ENCODE measurements at regions not wholly inside any gene's neighbourhood (a gene's known extent, or its start where the extent isn't known, plus 50 kb on each side); places are given as distances from the start of the nearest gene placed in this dataset.

GRCh38 chr6:48961781-48962415 lies 501.2 kb downstream of the MMUT start:
- H3K27ac ChIP-seq (replicated peaks) = no peak overlapping the region
- no peak for DNase-seq (ENCODE audit: low read depth in 1 of 2, low spot score in 1 of 2)
- TF ChIP-seq POLR2AphosphoS5 (IDR thresholded peaks at IDR 0.05; ENCODE audit: low read depth) (no peak), SPI1 (IDR thresholded peaks at IDR 0.05; ENCODE audit: borderline replicate concordance, low read depth) (no peak), GABPA (IDR thresholded peaks at IDR 0.05; ENCODE audit: low read depth) (no peak)
- TF ChIP-seq, protein P1, sequence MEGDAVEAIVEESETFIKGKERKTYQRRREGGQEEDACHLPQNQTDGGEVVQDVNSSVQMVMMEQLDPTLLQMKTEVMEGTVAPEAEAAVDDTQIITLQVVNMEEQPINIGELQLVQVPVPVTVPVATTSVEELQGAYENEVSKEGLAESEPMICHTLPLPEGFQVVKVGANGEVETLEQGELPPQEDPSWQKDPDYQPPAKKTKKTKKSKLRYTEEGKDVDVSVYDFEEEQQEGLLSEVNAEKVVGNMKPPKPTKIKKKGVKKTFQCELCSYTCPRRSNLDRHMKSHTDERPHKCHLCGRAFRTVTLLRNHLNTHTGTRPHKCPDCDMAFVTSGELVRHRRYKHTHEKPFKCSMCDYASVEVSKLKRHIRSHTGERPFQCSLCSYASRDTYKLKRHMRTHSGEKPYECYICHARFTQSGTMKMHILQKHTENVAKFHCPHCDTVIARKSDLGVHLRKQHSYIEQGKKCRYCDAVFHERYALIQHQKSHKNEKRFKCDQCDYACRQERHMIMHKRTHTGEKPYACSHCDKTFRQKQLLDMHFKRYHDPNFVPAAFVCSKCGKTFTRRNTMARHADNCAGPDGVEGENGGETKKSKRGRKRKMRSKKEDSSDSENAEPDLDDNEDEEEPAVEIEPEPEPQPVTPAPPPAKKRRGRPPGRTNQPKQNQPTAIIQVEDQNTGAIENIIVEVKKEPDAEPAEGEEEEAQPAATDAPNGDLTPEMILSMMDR (IDR thresholded peaks at IDR 0.05; ENCODE audit: insufficient read depth, low read length) = no peak
- no peaks in the 10 kb centered on the region for H3K27me3 ChIP-seq (ENCODE audit: insufficient read depth, poor library complexity, severe bottlenecking)
- no peak overlapping the region for H3K4me3 ChIP-seq (replicated peaks; ENCODE audit: insufficient read depth, low read length)

GRCh38 chr6:48959251-48960060 lies 503.6 kb downstream of the MMUT start:
- no peaks in the 10 kb centered on the region for H3K27me3 ChIP-seq (ENCODE audit: insufficient read depth, poor library complexity, severe bottlenecking)
- TF ChIP-seq GABPA (IDR thresholded peaks at IDR 0.05; ENCODE audit: low read depth) (no peak), SPI1 (IDR thresholded peaks at IDR 0.05; ENCODE audit: borderline replicate concordance, low read depth) (no peak), POLR2AphosphoS5 (IDR thresholded peaks at IDR 0.05; ENCODE audit: low read depth) (no peak)
- TF ChIP-seq, protein P2, sequence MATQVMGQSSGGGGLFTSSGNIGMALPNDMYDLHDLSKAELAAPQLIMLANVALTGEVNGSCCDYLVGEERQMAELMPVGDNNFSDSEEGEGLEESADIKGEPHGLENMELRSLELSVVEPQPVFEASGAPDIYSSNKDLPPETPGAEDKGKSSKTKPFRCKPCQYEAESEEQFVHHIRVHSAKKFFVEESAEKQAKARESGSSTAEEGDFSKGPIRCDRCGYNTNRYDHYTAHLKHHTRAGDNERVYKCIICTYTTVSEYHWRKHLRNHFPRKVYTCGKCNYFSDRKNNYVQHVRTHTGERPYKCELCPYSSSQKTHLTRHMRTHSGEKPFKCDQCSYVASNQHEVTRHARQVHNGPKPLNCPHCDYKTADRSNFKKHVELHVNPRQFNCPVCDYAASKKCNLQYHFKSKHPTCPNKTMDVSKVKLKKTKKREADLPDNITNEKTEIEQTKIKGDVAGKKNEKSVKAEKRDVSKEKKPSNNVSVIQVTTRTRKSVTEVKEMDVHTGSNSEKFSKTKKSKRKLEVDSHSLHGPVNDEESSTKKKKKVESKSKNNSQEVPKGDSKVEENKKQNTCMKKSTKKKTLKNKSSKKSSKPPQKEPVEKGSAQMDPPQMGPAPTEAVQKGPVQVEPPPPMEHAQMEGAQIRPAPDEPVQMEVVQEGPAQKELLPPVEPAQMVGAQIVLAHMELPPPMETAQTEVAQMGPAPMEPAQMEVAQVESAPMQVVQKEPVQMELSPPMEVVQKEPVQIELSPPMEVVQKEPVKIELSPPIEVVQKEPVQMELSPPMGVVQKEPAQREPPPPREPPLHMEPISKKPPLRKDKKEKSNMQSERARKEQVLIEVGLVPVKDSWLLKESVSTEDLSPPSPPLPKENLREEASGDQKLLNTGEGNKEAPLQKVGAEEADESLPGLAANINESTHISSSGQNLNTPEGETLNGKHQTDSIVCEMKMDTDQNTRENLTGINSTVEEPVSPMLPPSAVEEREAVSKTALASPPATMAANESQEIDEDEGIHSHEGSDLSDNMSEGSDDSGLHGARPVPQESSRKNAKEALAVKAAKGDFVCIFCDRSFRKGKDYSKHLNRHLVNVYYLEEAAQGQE (IDR thresholded peaks at IDR 0.05; ENCODE audit: insufficient replicate concordance, low read depth) = no peak
- TF ChIP-seq, protein P1 (IDR thresholded peaks at IDR 0.05; ENCODE audit: insufficient read depth, low read length) = no peak
- no peak for DNase-seq (ENCODE audit: low read depth in 1 of 2, low spot score in 1 of 2)

GRCh38 chr6:48957781-48958180 lies 505.3 kb downstream of the MMUT start:
- TF ChIP-seq, protein P2 (IDR thresholded peaks at IDR 0.05; ENCODE audit: insufficient replicate concordance, low read depth) = no peak
- no peak for TF ChIP-seq POLR2AphosphoS5 (IDR thresholded peaks at IDR 0.05; ENCODE audit: low read depth)
- no peak for TF ChIP-seq SPI1 (IDR thresholded peaks at IDR 0.05; ENCODE audit: borderline replicate concordance, low read depth)
- TF ChIP-seq, protein P1 (IDR thresholded peaks at IDR 0.05; ENCODE audit: insufficient read depth, low read length) = no peak
- TF ChIP-seq GABPA (IDR thresholded peaks at IDR 0.05; ENCODE audit: low read depth) = no peak
- no peak for DNase-seq (ENCODE audit: low read depth in 1 of 2, low spot score in 1 of 2)
- H3K4me3 ChIP-seq (replicated peaks; ENCODE audit: insufficient read depth, low read length) = no peak overlapping the region
- H3K27ac ChIP-seq (replicated peaks) = no peak overlapping the region
- H3K27me3 ChIP-seq (ENCODE audit: insufficient read depth, poor library complexity, severe bottlenecking) = no peaks in the 10 kb centered on the region

More at GRCh38 chr6:48959251-48960060, 503.6 kb downstream of the MMUT start:
- Histone ChIP-seq H3K27ac (replicated peaks) (no peak overlapping the region), H3K4me3 (replicated peaks; ENCODE audit: insufficient read depth, low read length) (no peak overlapping the region)
